GM12875 (cell line): ENCODE measurements at regions not wholly inside any gene's neighbourhood (a gene's known extent, or its start where the extent isn't known, plus 50 kb on each side); places are given as distances from the start of the nearest gene placed in this dataset.
"Not testable (repeated sequence)": the region's sequence is repeated elsewhere in the genome, so short reads cannot be mapped to it uniquely, and the experiment has no call there.

ENCODE experiments used
- H3K4me3 ChIP-seq: one replicate; pipeline ENCODE4 v1.5.1; 2011; ENCODE audit warnings: low read depth, low read length, control low read depth
- CTCF ChIP-seq: IDR thresholded peaks from 2 replicates; pipeline ENCODE4 v1.5.1; 2011; ENCODE audit warnings: low read depth, mild to moderate bottlenecking, control low read depth, inconsistent platforms, low read length, moderate library complexity, borderline replicate concordance; ENCODE audit not compliant: insufficient read depth

DNA sequence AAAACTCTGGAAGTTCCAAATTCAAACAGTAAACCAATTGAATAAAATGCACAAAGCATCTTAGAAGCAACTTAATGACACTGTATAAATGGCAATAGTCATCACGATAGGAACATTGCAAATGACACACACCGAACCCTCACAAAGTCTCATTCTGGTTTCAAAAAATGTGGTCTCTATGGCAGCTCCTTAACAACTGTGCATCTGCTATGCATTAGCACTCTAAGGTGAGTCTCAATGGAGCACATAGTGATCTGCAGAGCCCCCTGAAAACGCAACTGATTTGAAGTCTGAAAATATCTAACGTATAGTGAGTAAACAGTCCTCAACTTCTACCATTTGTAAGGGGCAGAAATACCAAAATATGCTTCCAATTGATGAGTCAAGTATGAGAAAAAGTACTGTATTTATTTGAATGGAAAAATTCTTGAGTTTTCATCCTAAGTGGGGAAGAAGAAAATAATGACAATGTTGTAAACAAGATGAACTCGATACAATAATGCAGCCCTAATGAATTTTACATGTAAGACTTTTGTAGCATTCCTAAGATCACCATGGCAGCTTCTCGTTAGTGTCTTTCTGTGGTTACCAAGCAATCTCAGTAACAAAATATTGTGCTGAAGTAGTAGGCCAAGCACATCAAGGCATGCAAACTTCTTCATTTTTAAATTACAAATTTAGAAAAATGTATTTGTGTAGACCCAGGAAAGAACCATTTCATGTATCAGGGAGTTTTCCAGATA, 517.5 kb upstream of the FAM174A start:
- TF ChIP-seq CTCF, result no peak

DNA sequence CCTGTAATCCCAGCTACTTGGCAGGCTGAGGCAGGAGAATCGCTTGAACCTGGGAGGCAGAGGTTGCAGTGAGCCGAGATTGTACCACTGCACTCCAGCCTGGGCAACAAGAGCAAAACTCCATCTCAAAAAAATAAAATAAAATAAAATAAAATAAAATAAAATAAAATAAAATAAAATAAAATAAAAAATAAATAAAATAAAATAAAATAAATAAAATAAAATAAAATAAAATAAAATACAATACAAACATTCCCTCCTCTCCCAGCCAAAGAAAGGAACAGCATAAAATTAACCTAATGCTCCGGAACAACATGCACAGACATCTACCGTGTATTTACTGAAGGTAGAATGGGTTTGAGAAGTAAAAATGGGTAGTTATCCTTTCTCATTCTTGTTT, 521.9 kb upstream of the FAM174A start:
- not testable (repeated sequence) for H3K4me3 ChIP-seq

More for the DNA sequence above, 517.5 kb upstream of the FAM174A start:
- no peak overlapping the region for H3K4me3 ChIP-seq

DNA sequence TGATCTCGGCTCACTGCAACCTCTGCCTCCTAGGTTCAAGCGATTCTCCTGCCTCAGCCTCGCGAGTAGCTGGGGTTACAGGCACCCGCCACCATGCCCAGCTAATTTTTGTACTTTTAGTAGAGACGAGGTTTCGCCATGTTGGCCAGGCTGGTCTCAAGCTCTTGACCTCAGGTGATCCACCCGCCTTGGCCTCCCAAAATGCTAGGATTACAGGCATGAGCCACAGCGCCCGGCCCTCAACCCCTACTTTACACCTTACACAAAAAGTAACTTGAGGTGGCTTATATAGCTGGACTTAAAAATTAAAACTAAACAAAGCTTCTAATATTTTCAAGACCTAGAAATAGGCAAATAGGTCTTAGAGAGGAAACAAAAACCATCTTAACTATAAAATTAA, 524.0 kb upstream of the FAM174A start:
- not testable (repeated sequence) for H3K4me3 ChIP-seq

DNA sequence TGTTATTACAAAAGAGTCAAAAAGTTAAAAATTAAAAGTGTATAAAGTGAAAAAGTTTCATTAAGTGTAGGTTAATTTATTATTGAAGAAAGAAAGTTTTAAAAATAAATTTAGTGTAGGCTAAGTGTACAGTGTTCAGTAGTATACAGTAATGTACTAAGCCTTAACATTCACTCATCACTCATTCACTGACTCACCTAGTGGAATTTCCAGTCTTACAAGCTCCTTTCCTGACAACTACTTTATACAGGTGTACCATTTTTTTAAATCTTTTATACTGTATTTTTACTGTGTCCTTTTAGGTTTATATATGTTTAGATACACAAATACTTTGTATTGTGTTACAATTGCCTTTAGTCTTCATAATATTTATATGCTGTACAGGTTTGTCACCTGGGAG, 530.2 kb upstream of the FAM174A start:
- H3K4me3 ChIP-seq, result no peak overlapping the region
- no peak for TF ChIP-seq CTCF

DNA sequence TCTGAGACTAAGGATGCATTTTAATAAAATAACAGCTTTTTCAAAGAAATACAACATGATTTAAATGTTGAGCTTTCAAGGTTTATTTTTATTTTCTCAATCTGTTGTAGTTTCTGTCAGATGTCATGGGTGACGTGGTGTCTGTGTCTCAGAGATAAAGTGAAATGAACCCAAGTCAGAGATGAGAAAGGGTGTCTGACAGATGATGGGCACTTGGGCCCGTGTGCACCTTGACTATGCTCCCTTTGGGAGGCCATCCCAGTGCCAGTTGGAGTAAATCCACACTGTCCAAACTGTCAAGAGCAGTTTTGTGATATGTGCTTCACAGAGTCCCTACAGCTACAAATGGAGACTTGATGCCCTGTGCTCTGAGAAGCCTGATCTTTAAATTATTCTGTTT, 536.9 kb upstream of the FAM174A start:
- TF ChIP-seq CTCF, result no peak
- H3K4me3 ChIP-seq, result no peak overlapping the region

GRCh38 chr5:99995407-99995806, 539.8 kb upstream of the FAM174A start:
- H3K4me3 ChIP-seq, result no peak overlapping the region
- no peak for TF ChIP-seq CTCF

DNA sequence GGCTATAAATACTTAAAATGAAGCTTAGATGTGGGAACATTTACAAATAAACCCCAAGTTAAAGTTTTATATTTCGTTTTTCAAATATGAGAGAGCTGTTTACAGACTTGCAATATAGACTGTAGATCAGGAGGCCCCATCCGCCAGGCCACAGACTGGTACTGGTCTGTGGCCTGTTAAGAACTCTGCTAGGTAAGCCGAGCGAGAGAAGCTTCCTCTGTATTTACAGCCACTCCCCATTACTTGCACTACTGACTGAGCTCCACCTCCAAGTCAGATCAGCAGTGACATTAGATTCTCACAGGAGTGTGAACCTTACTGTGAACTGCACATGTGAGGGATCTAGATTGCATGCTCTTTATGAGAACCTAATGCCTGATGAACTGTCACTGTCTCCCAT, 561.4 kb upstream of the FAM174A start:
- H3K4me3 ChIP-seq, result no peak overlapping the region
- TF ChIP-seq CTCF, result no peak

GRCh38 chr5:99955962-99956361, 579.2 kb upstream of the FAM174A start:
- no peak for TF ChIP-seq CTCF
- no peak overlapping the region for H3K4me3 ChIP-seq
